ELF-1 (cell line): ENCODE measurements at regions not wholly inside any gene's neighbourhood (a gene's known extent, or its start where the extent isn't known, plus 50 kb on each side); places are given as distances from the start of the nearest gene placed in this dataset.

Experiments
- DNase-seq: peaks from one replicate; pipeline ENCODE4 v3.0.0-alpha.2; 2016; ENCODE audit warnings: low read depth, low spot score

DNA sequence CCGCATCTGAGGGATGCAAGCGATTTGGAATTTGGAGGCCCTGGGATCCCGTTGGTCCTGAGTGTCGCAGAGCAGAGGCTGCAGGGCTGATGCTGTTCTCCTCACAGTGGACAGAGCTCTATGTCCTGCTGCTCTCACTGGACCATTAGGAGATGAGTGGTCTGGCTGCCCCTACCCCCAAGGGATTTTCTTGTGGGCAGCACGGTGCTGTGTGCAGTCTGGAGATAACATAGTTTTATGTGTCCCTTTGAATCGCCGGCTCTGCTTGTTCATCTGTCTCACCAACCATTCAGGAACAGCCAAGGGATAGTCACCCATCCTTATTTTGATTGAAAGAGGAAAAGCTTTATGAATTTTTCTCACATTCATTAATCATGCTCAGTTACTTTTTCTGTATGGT is 49.9 kb downstream of the CHRM3 start:
- DNase-seq = no peak

DNA sequence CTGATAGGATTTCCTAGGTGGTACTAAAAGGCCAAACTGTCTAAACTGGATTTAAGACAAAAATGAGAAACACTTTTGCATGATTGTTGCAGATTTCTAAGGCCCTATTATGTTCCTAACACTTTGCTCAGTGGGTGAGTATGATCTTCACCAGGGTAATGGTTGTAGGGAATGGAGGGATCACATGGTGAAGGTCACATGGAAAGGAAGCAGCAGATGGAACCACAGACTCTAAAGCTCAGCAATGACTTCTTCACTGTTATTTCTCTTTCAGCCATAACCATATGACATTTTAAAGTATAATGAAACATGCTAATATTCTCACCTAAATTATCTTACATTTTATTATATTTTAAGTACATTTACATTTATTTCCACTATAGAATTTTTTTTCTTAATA is 51.5 kb downstream of the CHRM3 start:
- no peak for DNase-seq

DNA sequence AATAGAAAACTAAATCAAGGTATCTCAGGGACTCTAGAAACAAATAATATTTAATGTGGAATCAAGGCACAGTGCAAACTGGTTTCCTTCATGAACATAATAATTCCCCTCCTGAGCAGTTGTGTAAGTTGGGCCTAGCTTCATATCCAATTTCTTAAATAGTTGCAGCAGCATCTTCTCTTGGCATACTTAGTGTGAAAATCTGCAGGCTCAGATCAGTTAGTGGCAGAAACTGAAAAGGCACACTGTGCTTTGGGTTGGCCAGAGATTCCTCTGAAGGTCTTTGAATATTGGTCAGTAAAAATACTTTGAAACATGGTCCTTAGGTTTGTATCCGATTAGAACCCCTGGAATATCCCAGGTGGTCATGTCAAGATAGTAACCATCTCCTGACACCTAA is 52.5 kb downstream of the CHRM3 start:
- no peak for DNase-seq

DNA sequence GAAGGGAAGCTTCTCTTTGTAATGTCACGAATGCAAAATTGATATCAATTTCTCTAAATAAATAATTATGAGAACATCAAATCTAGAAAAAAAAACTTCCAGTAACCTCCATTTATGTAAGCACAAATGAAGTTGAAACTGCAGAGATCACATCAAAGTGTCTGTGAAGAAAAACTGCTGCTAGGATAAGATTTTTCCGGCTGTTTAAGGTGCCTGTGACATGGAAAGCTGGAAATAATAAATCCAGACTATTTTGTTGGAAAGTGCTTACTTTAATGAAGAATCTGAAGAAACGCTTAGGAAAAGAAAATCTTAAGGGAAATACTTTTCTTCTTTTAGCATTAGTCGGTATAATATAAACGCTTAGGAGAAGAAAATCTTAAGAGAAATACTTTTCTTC is 57.0 kb downstream of the CHRM3 start:
- DNase-seq = no peak

DNA sequence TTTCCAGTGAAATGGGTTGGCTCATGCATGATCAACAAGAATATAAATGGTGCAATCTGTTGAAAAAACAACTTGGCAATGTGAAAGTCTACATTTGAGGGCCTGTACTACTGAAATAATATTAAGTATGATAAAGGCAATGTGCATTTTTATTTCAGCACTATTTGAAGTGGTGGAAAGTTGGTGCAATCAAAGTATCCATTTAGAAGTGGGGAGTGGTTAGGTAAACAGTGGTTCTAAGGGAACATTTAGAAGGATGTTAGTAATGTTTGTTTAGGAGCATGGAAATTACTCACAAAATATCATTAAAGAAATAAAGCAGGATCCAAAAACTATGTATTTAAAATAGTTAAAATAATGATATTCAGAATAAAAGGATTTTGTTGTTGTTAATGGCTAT is 60.2 kb downstream of the CHRM3 start:
- DNase-seq = no peak

DNA sequence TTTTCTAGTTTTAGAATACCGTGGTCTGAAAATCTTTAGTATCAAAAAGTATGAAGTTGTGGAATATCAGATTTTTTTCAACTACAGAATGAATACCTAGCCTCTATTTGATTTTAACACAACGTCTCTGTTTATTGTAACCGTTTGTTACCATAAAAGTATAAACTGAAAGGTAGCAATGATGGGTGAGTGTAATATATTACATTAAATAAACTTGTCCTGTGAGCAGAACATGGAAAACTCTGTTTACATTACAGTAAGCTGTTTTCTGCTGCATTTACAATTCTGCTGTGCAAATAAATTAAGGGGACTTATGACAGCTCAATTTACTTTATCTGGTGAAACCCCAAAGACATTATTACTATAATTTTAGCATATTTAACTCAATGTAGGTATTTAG is 62.5 kb downstream of the CHRM3 start:
- no peak for DNase-seq

DNA sequence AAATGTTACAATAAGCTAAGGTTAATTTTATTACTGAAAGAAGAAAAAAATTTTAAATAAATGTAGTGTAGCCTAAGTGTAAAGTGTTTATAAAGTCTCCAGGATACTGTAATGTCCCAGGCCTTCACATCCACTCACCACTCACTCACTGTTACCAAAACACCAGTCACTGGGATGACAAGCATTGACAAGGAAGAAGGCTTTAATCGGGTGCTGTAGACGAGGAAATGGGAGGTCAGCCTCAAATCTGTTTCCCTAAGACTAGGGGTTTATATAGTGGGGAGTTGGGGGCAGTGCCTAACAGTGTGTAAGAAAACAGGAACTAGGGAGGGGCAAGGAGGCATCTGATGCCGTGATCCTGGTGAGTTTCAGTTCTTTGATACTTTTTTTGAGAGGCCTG is 69.4 kb downstream of the CHRM3 start:
- DNase-seq = no peak

DNA sequence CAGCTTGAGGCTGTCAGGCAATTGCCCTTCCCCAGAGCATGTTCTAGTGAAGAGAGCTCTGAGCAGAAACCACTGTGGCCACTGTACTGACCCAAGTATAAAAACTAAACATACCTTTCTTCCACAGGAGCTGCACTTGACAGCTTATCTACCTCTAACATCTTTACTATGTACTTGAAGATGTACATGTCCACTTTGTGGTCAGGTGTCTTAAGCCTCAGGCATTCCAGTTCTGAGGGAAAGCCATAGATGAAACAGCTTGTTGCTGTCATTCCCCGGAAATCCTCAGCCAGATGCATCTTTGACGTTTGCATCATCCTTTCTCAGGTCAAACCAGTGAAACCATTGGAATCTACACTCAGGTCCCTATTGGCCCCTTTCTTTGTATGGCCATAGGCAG is 70.4 kb downstream of the CHRM3 start:
- DNase-seq = no peak

DNA sequence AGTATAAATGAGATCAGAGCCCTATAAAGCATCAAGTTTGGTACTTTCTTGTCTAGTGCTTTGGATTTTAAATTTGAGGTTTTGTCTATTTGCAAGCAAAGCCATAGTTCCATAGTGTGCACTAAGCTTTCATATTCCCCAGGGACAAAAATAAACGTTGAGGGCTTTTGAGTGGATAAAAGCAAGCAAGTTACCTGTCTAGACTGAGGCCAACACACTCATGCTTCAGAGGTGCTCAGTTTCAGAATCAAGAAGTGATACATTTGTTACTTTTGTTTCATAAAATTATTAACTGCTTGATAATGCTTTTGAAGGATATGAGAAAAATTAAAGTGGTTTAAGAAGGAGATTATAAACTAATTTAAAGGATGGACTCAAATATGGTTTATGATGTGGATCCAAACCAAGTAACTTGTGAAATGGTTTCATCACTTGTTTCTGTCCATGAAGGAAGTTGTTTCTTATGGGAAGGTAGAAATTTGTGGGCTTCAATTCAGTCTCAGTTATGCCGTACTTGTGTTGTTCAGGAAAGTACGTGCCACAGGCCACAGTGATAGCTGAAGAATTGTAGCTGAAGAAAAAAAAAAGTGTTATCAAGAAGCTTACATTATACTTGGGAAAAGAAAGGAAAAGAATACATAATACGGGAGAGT is 71.2 kb downstream of the CHRM3 start:
- DNase-seq = no peak

DNA sequence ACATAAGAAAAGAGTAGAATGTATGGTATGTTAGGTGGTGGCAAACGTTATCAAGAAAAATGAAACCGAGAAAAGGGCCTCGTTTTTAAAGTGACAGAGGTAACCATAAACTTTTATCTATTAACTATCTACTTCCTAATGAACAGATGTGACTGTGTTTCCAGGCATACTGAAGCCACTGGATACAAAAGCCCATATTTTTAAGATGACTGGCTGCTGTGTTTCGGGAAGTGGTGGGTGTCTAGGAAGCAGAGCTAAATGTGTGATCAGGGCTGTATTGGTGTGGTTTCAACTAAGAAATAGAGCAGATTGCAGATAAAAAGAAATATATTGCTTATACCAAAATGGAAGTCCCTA is 71.8 kb downstream of the CHRM3 start:
- no peak for DNase-seq

DNA sequence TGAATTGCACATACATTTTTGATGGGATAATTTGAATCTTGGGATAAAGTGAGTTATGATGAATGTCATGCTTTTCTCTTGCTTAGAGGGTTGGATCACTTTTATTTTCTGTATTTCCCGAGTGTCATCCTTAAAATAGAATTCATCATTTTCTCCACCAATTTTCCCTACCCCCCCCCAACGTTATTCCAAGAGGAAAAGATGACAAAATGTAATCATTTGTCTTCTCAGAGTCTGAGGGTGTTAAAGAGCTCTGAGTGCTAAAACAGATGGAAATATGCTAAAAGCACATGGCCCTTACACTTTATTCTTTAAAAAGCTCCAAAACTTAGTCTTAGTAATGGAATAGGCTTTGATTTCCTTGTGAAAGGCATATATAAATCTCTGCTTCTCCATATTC is 81.4 kb downstream of the CHRM3 start:
- no peak for DNase-seq

DNA sequence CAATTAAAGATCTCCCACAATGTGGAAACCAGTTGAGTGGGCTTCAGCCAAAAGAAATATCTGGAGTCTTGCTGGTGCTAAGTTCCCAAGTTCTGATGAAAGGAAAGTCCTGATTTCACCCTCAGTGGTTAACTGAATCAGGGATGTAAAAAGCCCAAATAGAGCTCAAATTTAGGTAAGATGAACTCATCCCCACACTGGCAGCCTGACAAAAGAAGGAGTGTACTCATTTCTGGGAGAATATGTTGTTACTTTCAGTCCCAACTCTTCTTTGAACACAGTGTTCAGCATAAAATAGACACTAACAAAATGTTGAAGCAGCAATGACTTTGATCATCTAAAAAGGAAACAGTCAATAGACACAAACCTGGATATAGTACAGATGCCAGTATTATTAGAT is 91.7 kb downstream of the CHRM3 start:
- DNase-seq = no peak

DNA sequence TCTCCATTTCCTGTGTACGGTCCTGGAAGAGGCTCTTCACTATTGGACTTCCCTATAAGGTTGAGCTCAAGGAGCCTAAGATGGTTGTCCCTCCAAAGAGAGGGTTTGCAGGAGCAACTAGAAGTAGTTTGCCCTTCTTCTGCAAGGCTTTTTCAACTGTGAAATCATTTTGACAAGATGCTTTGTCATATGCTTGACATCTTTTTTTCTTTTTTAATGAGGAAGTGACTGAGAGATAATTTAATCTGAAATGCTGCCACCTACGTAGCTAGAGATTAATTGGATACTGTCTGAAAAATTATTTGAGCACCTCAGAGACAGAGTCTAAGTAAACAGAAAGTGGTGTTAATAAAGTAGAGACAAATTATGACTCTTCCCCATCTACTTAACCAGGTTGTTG is 97.0 kb downstream of the CHRM3 start:
- DNase-seq = no peak

DNA sequence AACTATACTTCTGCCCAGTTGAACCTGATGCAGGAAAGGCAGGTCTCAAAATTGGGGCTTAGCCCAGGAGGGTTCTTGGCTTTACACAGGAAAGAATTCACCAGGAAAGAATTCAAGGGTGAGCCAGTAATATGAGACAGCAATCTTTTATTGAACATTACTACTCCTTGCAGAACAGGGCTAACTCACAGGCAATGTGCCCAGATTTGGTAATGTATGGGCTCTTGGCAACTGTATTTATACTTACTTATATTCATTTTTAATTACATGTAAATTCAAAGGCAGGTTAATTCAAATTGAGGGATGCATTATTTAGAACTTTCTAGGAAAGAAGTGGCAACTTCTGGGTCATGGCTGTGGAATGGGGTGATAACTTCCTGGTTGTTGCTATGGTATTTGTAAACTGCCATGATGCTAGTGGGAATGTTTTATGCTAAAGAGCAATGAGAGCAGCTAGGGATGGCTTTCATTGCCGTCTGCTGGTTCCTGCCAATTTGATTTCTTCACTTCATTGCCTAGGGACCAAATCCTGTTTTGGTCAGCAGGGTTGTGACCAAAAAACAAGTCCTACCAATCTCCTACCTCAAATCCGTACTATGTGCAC is 107.5 kb downstream of the CHRM3 start:
- DNase-seq = no peak

DNA sequence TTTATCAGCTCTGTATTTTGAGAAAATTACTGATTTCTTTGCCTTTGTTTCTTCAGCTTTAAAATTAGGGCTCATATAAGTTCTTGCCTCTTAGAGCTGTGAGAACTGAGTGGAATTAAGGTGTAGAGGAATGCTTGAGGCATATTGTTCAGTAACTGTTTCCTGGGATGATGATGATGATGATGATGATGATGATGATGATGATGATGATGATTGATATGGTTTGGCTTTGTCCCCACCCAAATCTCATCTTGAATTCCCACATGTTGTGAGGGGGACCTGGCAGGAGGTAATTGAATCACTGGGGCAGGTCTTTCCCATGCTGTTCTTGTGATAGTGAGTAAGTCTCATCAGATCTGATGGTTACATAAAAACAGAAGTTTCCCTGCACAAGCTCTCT is 118.7 kb downstream of the CHRM3 start:
- DNase-seq = no peak

DNA sequence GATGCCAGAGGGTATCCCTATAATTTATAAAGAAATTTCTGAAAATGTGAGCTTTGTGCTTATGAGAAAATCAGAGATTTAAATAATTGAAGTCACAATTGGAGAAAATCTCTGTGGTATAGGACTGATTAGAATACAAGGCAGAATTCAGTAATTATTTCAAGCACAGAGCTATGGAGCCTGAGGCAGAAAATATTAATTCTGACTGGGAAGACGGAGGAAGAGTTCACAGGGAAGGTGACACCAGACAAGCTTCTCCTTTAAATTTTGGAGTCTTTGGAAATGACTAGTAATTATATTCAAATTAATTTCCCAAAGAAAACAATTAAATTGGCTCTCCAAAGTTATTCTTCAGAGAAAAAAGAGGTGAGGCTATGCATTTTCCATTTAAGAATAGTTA is 121.5 kb downstream of the CHRM3 start:
- DNase-seq = no peak

DNA sequence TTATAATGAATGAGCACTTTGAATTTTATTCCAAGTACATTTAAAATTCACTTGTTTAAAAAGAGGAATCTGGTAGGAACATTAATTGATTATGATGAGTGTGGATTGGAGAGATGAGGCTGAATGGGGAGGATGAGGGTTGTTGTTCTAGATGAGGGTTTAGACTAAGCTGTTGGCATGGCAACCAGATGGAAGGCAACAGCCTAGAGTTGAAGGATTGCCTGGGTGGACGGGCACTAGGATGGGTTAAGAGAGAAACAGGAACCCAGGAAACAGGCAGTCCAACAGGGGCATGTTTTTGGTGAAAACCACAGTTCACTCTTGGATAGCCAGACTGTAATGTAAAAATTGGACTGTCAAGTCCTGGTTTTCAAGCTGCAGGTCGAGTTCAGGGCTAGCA is 125.5 kb downstream of the CHRM3 start:
- DNase-seq = no peak

DNA sequence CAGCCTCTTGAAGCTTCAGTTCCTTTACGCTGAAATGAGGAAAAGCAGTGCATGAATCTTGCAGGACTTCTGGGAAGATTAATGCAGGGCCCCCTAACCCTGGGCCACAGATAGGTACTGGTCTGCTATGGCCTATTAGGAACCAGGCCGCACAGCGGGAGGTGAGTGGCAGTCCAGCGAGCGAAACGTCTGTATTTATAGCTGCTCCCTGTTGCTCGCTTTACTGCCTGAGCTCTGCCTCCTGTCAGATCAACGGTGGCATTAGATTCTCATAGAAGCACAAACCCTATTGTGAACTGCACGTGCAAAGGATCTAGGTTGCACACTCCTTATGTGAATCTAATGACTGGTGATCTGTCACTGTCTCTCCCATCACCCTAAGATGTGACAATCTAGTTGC is 130.2 kb downstream of the CHRM3 start:
- no peak for DNase-seq

DNA sequence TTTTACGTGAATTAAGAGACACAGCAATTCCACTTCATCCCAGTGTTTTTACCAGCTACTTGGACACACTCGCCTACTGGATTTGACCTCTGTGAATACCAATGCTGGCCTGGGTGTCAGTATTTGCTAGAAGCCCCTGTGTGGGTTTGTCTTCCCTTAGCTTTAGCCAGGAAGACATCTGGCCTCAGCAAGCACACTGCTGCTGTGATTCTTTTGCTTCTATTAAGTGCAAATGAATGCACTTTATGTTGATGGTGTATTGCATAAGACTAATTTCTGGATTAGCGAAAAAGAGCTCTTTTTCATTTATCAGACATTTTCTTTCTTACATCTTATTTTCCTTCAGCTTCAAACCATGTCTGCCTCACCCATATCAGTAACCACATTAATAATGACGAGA is 140.0 kb downstream of the CHRM3 start:
- no peak for DNase-seq

DNA sequence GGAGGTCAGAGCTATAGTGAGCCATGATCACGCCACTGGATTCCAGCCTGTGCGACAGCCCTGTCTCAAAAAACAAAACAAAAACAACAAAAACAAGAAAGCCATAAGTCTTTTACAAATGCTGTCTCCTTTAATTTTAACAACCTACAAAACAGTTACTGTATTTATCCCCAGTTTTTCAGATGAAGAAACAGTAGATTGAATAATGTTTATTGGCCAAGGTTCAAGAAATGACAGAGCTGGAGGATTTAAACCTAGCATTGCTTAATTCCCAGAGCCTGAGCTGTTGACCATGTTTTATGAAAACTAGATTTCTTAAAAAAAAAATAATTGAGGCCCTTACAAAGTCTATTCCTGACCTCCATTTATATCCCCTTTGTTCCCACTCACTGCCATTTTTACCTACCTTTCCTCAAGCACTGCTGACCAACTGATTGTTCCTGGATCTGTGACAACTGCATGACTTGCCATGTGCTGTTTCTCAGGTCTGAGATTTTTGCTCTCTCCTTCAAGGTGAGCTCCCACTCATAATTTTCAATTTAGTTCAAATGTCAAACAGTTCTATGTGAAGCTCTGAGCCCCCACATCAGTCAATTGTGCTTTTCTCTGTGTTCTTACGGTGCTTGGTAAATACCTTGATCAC is 140.8 kb downstream of the CHRM3 start:
- no peak for DNase-seq

DNA sequence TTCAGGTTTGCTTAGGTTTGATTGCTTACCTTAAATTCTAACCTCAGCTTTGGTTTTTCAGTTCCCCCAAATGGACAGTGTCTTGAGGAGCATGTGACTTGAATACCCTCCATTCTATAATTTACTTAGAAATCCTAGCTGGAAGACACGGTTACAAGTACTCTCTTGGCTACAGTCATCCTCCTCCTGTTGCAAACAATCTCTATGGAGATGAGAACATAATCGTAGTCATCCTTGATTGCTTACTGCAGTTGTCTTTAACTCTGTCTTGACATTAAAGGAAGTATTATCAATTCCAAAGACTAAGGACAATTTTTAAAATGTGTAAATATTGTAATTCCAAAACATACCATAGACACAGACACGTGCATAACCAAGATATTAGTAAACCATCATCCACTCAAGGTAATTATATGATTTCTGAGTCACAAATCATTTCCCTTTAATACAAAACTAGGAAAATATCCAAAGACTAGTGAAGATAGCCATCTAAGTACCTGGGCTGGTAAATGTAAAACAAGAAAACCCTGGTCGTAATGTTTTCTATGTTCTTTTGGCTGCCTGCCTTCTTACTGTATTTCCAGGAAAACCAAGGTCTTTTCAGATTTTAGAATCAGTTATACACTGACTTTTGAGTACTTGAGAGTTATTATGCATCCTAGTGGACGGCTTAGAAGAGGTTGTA is 149.9 kb downstream of the CHRM3 start:
- DNase-seq = no peak

DNA sequence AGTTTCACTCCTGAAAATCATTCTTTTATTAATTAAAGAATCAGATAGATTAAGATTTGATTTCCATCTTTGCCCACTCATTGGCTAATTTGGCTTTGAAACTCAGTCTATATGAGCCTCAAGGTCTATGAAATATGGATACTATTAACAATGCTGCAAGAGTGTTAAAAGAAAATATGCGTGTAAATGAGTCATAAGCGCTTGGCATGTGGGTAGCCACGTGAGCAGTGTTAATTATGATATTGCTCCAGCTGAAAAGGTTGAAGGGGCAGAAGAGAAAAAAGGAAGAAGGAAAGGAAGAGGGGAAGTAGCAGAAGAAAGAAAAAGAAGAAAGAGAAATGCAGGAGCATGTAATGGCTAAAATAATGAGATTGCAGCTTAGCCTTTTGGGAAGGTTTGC is 151.4 kb downstream of the CHRM3 start:
- DNase-seq = no peak
